A549 (cell line): ENCODE measurements at regions not wholly inside any gene's neighbourhood (a gene's known extent, or its start where the extent isn't known, plus 50 kb on each side); places are given as distances from the start of the nearest gene placed in this dataset.

Source experiments
- ATAC-seq, 2 experiments: fragments of 200-7000 bp in 1 of 2; fragments of >200 bp in 1 of 2; cut with Nextera tagmentation in 1 of 2; cut with Tn5 transposase in 1 of 2; 3 replicates each; pipeline versions ENCODE4 v1.8.0 to v1.9.1; 2018 to 2020; ENCODE audit warnings: mild to moderate bottlenecking in 1 of 2, moderate library complexity in 1 of 2
- CTCF ChIA-PET: fragments of 300-600 bp; sonication (Branson Sonifier 250); formaldehyde crosslinking; extraction: SDS; loops from one replicate; lab custom pipeline; 2021; ENCODE audit warnings: antibody characterized with exemption, inconsistent platforms; lab: Yijun Ruan, JAX
- POLR2A ChIA-PET: fragments of 350-600 bp; formaldehyde crosslinking; extraction: SDS; loops from one replicate; lab custom pipeline; 2021; ENCODE audit warnings: antibody characterized with exemption, inconsistent platforms; lab: Yijun Ruan, JAX
- DNase-seq, 2 experiments: peaks; one replicate each; pipeline versions ENCODE4 v3.0.0 to v3.0.0-alpha.2; 2011 to 2016; ENCODE audit warnings: low read depth in 1 of 2, low spot score in 1 of 2
- FAIRE-seq: peaks from 2 replicates; lab custom pipeline; 2011; peaks lifted over from hg19 to GRCh38; lab: Jason Lieb, UNC
- H3K27ac ChIP-seq, 2 experiments: fragments of >200 bp; sonication (Bioruptor Twin); formaldehyde crosslinking; 3 replicates each; pipeline ENCODE4 v1.5.1; 2016 to 2017
- H3K4me1 ChIP-seq: fragments of >200 bp; sonication (Bioruptor Twin); formaldehyde crosslinking; 3 replicates; pipeline ENCODE4 v1.6.1; 2016
- H3K4me2 ChIP-seq: fragments of >200 bp; sonication (Bioruptor Twin); formaldehyde crosslinking; 3 replicates; pipeline ENCODE4 v1.6.1; 2016
- H3K4me3 ChIP-seq: fragments of >200 bp; sonication (Bioruptor Twin); formaldehyde crosslinking; 3 replicates; pipeline ENCODE4 v1.5.1; 2016
- H3K9me3 ChIP-seq: fragments of >200 bp; sonication (Bioruptor Twin); formaldehyde crosslinking; 3 replicates; pipeline ENCODE4 v1.6.1; 2016
- BCL3 ChIP-seq: fragments of >200 bp; sonication (Bioruptor Twin); formaldehyde crosslinking; IDR thresholded peaks from 3 replicates; pipeline ENCODE4 v1.6.1; 2016
- CEBPB ChIP-seq, 2 experiments: fragments of >200 bp in 1 of 2; sonication (Bioruptor Twin) in 1 of 2; formaldehyde crosslinking in 1 of 2; IDR thresholded peaks; 2 replicates each; pipeline ENCODE4 v1.6.1; 2012 to 2016
- CHD2 ChIP-seq: fragments of 150-350 bp; IDR thresholded peaks from 2 replicates; pipeline ENCODE4 v1.6.1; 2014; ENCODE audit warnings: low read length; ENCODE audit not compliant: partially characterized antibody
- CTCF ChIP-seq: fragments of >200 bp; sonication (Bioruptor Twin); formaldehyde crosslinking; IDR thresholded peaks from 3 replicates; pipeline ENCODE4 v1.5.1; 2016
- EHMT2 ChIP-seq: fragments of 200-600 bp; sonication (generic); IDR thresholded peaks from 2 replicates; pipeline ENCODE4 v1.6.1; 2016; ENCODE audit warnings: antibody characterized with exemption, low read depth, mild to moderate bottlenecking, moderate library complexity
- EP300 ChIP-seq, 2 experiments: fragments of >200 bp; sonication (Bioruptor Twin); formaldehyde crosslinking; IDR thresholded peaks; 2 replicates in 1 of 2; 3 replicates in 1 of 2; pipeline ENCODE4 v1.6.1; 2016 to 2017
- ESRRA ChIP-seq: fragments of 150-350 bp; IDR thresholded peaks from 2 replicates; pipeline ENCODE4 v1.6.1; 2014; ENCODE audit warnings: mild to moderate bottlenecking, low read length, borderline replicate concordance
- FOSL2 ChIP-seq, 2 experiments: fragments of 450-650 bp in 1 of 2; fragments of >200 bp in 1 of 2; sonication (Bioruptor Twin) in 1 of 2; formaldehyde crosslinking; IDR thresholded peaks; 2 replicates each; pipeline versions ENCODE4 v1.5.0 to v1.6.1; 2016 to 2020; ENCODE audit warnings: mild to moderate bottlenecking in 1 of 2, moderate library complexity in 1 of 2
- FOXS1 ChIP-seq: fragments of 250-450 bp; sonication (Bioruptor Pico); IDR thresholded peaks from 2 replicates; pipeline ENCODE4 v1.5.0; 2020; ENCODE audit warnings: mild to moderate bottlenecking, moderate library complexity
- GATA3 ChIP-seq: IDR thresholded peaks from 2 replicates; pipeline ENCODE4 v1.6.1; 2012; ENCODE audit warnings: borderline replicate concordance
- HES2 ChIP-seq: fragments of >200 bp; sonication (Bioruptor Twin); formaldehyde crosslinking; IDR thresholded peaks from 2 replicates; pipeline ENCODE4 v1.6.1; 2016
- HEYL ChIP-seq: fragments of 250-450 bp; sonication (Bioruptor Pico); IDR thresholded peaks from 2 replicates; pipeline ENCODE4 v1.8.0; 2021; ENCODE audit warnings: mild to moderate bottlenecking, moderate library complexity
- HMGXB4 ChIP-seq: fragments of 250-450 bp; sonication (Bioruptor Pico); IDR thresholded peaks from 2 replicates; pipeline ENCODE4 v1.5.0; 2021; ENCODE audit warnings: mild to moderate bottlenecking, moderate library complexity, borderline replicate concordance
- HOXB5 ChIP-seq: fragments of 250-450 bp; sonication (Bioruptor Pico); IDR thresholded peaks from 2 replicates; pipeline ENCODE4 v1.5.0; 2020; ENCODE audit warnings: mild to moderate bottlenecking, moderate library complexity
- JUN ChIP-seq, 2 experiments: fragments of >200 bp; sonication (Bioruptor Twin); formaldehyde crosslinking; IDR thresholded peaks; 2 replicates in 1 of 2; 3 replicates in 1 of 2; pipeline ENCODE4 v1.6.1; 2016 to 2017
- KDM1A ChIP-seq: fragments of 200-600 bp; sonication (generic); IDR thresholded peaks from 2 replicates; pipeline ENCODE4 v1.6.1; 2016; ENCODE audit warnings: low read depth, mild to moderate bottlenecking
- NFE2L2 ChIP-seq: fragments of 150-350 bp; conservative IDR thresholded peaks from 2 replicates; pipeline ENCODE4 v1.6.1; 2014; ENCODE audit warnings: low read length
- NPAS2 ChIP-seq: fragments of 250-450 bp; sonication (Bioruptor Pico); IDR thresholded peaks from 2 replicates; pipeline ENCODE4 v1.8.0; 2022; ENCODE audit warnings: mild to moderate bottlenecking, moderate library complexity, borderline replicate concordance
- NR3C1 ChIP-seq: fragments of >200 bp; sonication (Bioruptor Twin); formaldehyde crosslinking; IDR thresholded peaks from 3 replicates; pipeline ENCODE4 v1.6.1; 2017
- PHF8 ChIP-seq: fragments of 200-600 bp; sonication (generic); IDR thresholded peaks from 2 replicates; pipeline ENCODE4 v1.6.1; 2016; ENCODE audit warnings: low read depth, mild to moderate bottlenecking, antibody characterized with exemption, moderate library complexity, borderline replicate concordance
- POLR2A ChIP-seq: IDR thresholded peaks from 2 replicates; pipeline ENCODE4 v1.6.1; 2012; ENCODE audit warnings: mild to moderate bottlenecking, low read length
- RARB ChIP-seq: fragments of 250-450 bp; sonication (Bioruptor Pico); IDR thresholded peaks from 2 replicates; pipeline ENCODE4 v1.8.0; 2021; ENCODE audit warnings: mild to moderate bottlenecking, moderate library complexity
- RCOR1 ChIP-seq: fragments of 150-350 bp; IDR thresholded peaks from 2 replicates; pipeline ENCODE4 v1.6.1; 2014; ENCODE audit warnings: antibody characterized with exemption, low read length, low read depth
- SREBF2 ChIP-seq: fragments of 450-650 bp; IDR thresholded peaks from 2 replicates; pipeline ENCODE4 v1.6.1; 2014; ENCODE audit warnings: mild to moderate bottlenecking, moderate library complexity
- USF2 ChIP-seq: fragments of 450-650 bp; IDR thresholded peaks from 2 replicates; pipeline ENCODE4 v1.6.1; 2014; ENCODE audit warnings: antibody characterized with exemption
- ZNF302 ChIP-seq: fragments of 250-450 bp; sonication (Bioruptor Pico); IDR thresholded peaks from 2 replicates; pipeline ENCODE4 v1.9.0; 2021; ENCODE audit warnings: inconsistent platforms, mild to moderate bottlenecking, moderate library complexity
- ZSCAN20 ChIP-seq: fragments of 250-450 bp; sonication (Bioruptor Pico); IDR thresholded peaks from 2 replicates; pipeline ENCODE4 v1.8.0; 2022; ENCODE audit warnings: mild to moderate bottlenecking, moderate library complexity
- WGBS: methylation state at CpG from one replicate; pipeline ENCODE4 v1.1.6; 2017; ENCODE audit errors: missing lambda C conversion rate; 5-methylcytosine and 5-hydroxymethylcytosine counted together

- TF ChIP-seq HMGXB4 (no peak), GATA3 (no peak), CTCF (no peak), CEBPB (IDR thresholded peaks at IDR 0.05) (no peak), ZNF302 (CRISPR knock-in tag) (no peak), ZSCAN20 (no peak)
These were observed 247.7 kb upstream of the FAM83B start (continued) for GRCh38 chr6:54598787-54599313.

- 23% methylated on average over 3 of the region's 3 CpGs for WGBS
- H3K4me3 ChIP-seq = no peak overlapping the region
- ChIA-PET CTCF (no interaction called here), POLR2A (no interaction called here)
- H3K27ac ChIP-seq = no peak overlapping the region
- ATAC-seq (no peak), FAIRE-seq (no peak), DNase-seq (no peak)
- H3K4me1 ChIP-seq = no peaks in the 10 kb centered on the region
- no peak overlapping the region for H3K4me2 ChIP-seq
- TF ChIP-seq RARB (CRISPR knock-in tag) (no peak), EP300 (IDR thresholded peaks at IDR 0.05) (no peak), JUN (IDR thresholded peaks at IDR 0.05) (no peak), HOXB5 (CRISPR knock-in tag) (no peak), FOSL2 (IDR thresholded peaks at IDR 0.05) (no peak), FOSL2 (CRISPR knock-in tag; IDR thresholded peaks at IDR 0.05) (no peak), BCL3 (no peak), HEYL (CRISPR knock-in tag) (no peak), SREBF2 (no peak), PHF8 (no peak)
- no peaks in the 10 kb centered on the region for H3K9me3 ChIP-seq
These were observed 244.8 kb upstream of the FAM83B start for GRCh38 chr6:54601600-54602300.

- no peaks in the 10 kb centered on the region for H3K9me3 ChIP-seq
- FAIRE-seq (no peak), ATAC-seq (no peak), DNase-seq (no peak)
- H3K4me2 ChIP-seq = no peak overlapping the region
- POLR2A ChIA-PET = no interaction called here
- H3K4me3 ChIP-seq = no peak overlapping the region
- 55% methylated on average over 3 of the region's 3 CpGs for WGBS
- H3K27ac ChIP-seq = no peak overlapping the region
- no peaks in the 10 kb centered on the region for H3K4me1 ChIP-seq
- CTCF ChIA-PET = no interaction called here
- TF ChIP-seq CHD2 = no peak
- no peak for TF ChIP-seq EHMT2
- TF ChIP-seq HMGXB4 = no peak
- TF ChIP-seq RARB (CRISPR knock-in tag) = no peak
- TF ChIP-seq ESRRA = no peak
- no peak for TF ChIP-seq HES2
- no peak for TF ChIP-seq SREBF2
- TF ChIP-seq RCOR1 = no peak
- no peak for TF ChIP-seq USF2
- no peak for TF ChIP-seq HEYL (CRISPR knock-in tag)
- no peak for TF ChIP-seq FOSL2 (IDR thresholded peaks at IDR 0.05)
- no peak for TF ChIP-seq FOSL2 (CRISPR knock-in tag; IDR thresholded peaks at IDR 0.05)
- TF ChIP-seq POLR2A = no peak
- TF ChIP-seq KDM1A = no peak
- TF ChIP-seq NFE2L2 = no peak
- no peak for TF ChIP-seq NR3C1
- TF ChIP-seq FOXS1 (CRISPR knock-in tag) = no peak
- TF ChIP-seq NPAS2 = no peak
These were observed 244.0 kb upstream of the FAM83B start for GRCh38 chr6:54602591-54602990.
